Suppressor macrophage treated with lipopolysaccharide for 1 hour (primary cell): ENCODE measurements at regions not wholly inside any gene's neighbourhood (a gene's known extent, or its start where the extent isn't known, plus 50 kb on each side); places are given as distances from the start of the nearest gene placed in this dataset.

Experiments used
- DNase-seq, 3 donors: peaks; one replicate each; pipeline ENCODE4 v3.0.0-alpha.2; 2020 to 2022

DNA sequence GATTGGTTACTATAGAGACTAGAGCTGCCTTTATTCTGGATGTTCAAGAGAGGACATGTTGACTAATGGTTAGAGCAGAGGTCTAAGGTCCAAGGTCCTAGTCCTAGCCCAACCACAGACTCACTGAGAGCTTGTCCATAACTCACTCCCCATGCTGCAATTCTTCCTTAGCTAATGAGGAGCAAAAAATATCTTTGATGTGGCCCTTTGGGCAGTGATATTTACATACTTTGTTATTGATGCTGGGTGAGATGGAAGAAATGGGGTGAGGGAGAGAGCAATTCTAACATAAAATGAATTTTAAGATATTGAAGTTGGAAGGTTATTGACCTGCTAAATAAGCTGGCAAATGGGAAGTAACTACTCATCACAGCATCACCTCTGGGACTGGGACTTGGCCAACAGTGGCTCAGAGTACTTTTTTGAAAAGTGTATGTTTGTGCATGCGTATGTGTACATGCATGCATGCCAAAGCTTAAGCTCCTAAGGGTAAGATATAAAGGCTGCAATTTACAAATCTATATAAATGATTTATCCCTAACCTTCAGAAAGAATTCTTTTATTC, 58.0 kb upstream of the ANKRD55 start:
- no peak for DNase-seq

DNA sequence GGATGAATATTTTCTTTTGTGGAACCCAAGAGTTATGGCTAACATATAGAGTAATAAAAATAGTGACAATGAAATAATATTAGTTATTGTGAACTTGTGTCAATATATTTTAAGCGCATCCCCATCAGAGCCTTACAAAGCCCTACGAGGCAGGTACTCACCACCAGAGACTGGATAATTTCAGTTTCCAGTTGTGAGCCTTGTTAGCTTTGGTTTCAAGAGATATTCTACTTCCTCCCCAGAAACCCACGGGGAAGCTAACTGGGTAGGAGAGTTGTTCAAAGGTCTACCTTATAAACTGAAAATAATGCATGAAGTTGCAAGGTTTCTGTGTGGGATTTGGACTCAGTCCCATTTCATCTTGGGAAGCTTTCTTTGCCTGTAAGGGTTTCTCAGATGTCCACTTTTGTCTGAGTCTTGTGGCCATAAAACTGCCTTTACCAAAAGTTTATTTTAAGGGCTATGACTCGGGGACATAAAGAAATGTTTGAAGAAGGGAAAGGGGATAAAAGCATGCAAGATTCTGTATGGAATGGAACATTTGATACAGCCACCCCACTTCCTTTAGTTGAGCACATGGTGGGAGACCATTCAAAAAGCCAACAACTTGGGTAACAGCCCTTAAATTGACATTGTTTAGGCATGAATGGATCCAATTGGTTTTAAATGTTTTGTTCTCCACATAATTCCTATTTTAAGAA, 57.4 kb upstream of the ANKRD55 start:
- no peak for DNase-seq

DNA sequence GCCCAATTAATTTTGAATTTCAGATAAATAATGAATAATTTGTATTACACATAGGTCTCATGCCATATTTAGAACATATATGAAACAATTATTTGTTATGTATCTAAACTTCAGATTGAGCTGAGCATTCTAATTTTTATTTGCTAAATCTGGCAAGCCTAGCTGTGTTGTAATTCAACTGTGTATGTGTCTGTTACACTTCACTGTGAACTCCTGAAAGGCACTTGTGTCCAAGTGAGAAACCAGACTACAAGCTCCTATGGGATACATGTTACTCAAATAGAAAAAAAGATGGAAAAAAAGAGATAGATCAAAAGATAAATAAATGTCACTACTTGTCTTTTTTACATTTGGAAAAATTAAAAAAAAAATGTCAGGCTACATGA, 56.5 kb upstream of the ANKRD55 start:
- no peak for DNase-seq

DNA sequence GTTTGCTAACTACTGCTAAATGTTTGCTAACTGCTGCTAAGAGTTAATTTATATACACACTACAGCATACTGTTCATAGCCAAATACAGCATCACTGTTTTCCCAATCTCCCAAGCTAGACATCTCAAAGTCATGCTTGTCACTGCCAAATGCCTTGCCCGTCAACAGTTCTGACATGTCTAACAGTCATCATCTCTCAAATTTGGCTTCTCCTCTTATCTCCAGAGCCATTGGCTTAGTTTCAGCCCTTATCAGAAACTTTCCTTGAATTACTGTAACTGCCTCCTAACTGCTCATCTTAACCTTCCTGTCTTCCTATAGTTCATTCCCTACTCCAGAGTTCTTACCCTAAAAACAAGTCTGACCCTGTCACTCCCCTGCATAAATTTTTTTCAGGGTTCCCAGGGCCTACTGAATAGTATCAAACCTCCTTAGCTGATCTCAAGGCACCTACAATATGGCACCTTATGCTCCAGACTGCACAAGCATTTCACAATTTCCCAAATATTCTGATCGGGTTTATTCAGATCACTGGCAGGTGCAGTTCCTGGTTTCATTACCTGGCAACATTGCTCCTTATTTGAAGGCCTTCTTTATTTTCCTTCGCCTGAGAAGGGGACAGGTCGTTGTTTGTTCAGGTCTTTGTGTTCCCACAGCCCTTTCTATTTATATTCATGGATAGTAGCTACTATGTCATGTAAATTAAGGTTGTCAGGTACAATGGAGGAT, 55.9 kb upstream of the ANKRD55 start:
- DNase-seq = no peak

DNA sequence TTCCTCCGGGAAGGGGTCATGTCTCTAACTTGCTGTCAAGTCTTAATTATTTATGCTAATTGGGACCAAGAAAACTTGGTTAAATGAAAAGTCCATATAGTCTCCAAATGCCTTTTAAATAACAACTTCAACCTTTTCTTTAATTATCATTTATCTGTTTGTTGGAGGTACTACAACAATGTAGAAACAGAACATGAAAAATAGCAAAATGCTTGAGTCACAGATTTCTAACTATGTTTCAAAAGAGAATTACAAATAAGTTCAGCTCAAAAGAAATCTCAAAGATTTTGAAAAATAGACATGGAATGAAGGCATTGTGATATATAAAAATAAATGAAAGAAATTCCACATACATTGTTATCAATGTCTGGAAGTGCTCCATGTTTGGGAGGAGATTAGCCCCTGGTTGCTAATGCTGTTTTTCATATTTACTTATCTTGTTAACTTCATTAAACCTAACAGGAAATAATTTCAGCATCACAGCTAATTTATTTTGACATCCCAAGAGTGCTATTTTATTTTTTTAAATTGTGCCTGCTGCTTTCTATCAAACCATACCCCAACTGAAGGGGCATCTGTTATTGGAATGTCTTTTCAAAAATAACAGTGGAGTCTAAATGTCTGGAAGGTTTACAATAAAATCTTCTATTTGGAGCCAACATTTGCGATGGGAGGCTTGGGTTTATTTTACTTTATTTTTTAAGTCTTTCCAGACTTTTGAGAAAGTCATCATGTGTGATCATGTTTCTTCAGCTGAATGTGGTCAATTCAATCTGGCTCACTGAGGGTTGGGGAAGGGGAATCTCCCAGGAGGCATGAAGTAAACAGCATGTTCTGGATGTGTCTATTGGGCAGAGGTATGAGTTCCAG, 53.1 kb upstream of the ANKRD55 start:
- no peak for DNase-seq

DNA sequence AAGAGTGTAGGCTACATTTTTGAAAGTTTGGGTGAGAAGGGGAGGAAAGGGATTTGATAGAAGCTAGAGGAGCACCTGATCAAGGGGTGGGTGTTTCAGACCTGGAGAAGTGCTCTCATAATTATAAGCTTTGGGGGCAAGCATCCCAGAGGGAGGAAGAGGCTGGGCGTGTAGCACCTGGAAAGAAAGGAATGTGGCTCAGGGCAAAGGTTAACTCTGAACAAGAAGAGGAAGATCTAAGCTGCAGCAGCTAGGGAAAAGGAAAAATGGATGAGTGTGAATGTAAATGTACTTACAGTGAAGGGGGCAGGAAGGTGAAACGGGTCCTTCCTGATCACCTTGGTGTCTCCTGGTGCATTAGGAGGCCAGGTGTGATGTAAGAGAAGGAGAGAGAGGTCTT, 49.8 kb upstream of the ANKRD55 start:
- DNase-seq = no peak
